ENCODE measurements at regions not wholly inside any gene's neighbourhood (a gene's known extent, or its start where the extent isn't known, plus 50 kb on each side); places are given as distances from the start of the nearest gene placed in this dataset.
A peak's percentile ranks its signal among the peaks of the same experiment; 100 is the strongest.

DNA sequence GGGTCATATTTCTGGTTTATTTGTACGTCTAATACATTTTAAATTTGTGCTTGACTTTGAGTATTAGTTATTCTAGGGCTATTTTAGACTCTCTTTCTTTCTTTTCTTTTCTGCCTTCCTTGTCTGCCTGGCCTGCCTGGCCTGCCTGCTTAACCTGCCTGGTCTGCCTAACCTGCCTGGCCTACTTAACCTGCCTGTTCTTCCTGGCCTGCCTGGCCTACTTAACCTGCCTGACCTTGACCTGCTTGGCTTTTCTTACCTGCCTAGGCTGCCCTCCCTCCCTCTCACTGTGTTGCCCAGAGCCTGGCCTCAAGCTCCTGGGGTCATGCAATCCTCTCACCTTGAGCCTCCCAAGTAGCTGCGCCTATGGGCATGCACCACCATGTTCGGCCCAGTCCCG lies 83.7 kb downstream of the PMAIP1 start:
- in situ Hi-C loops (cut with MboI) (no loop called here), intact Hi-C loops (cut with micrococcal nuclease) (no loop called here)
- Histone ChIP-seq H3K9ac (ENCODE audit: insufficient read depth in 1 of 2, low read depth in 2 of 2, low read length in 2 of 2) (no peak overlapping the region), H3K36me3 (ENCODE audit: control insufficient read depth, insufficient read depth, low read length) (no peaks in the 10 kb centered on the region), H3K27ac (ENCODE audit: extremely low read depth, low read depth, low read length) (no peak overlapping the region), H3K4me1 (replicated peaks in 1 of 2; ENCODE audit: control insufficient read depth in 2 of 2, insufficient read depth in 2 of 2, low read length in 2 of 2) (no peaks in the 10 kb centered on the region), H3K9me3 (replicated peaks; ENCODE audit: control insufficient read depth, insufficient read depth, low read depth, low read length) (no peaks in the 10 kb centered on the region), H3K79me2 (ENCODE audit: control insufficient read depth, insufficient read depth, low read length) (no peaks in the 10 kb centered on the region), H2AFZ (ENCODE audit: low read depth, low read length) (no peak overlapping the region), H3K4me2 (ENCODE audit: insufficient read depth, low read length) (no peak overlapping the region), H3K4me3 (no peak overlapping the region), H3K9me1 (ENCODE audit: control insufficient read depth, insufficient read depth, low read length) (no peaks in the 10 kb centered on the region), H3K27me3 (ENCODE audit: control insufficient read depth in 2 of 2, insufficient read depth in 2 of 2, low read length in 2 of 2) (no peaks in the 10 kb centered on the region), H4K20me1 (replicated peaks; ENCODE audit: control insufficient read depth, insufficient read depth, low read length) (no peaks in the 10 kb centered on the region)
- BruUV-seq (replicated peaks): no TSS peak
- ATAC-seq (no peak), DNase-seq (ENCODE audit: extremely low read depth in 1 of 4, low spot score in 3 of 4) (no peak), FAIRE-seq (no peak)
- POLR2A ChIA-PET: no interaction called here
- CTCF ChIA-PET (ENCODE audit: low intra/inter-chr PET ratio): no interaction called here
- WGBS (ENCODE audit: insufficient coverage, low coverage, missing lambda C conversion rate): 54% methylated on average over 4 of the region's 4 CpGs
- TF ChIP-seq POLR2AphosphoS2 (IDR thresholded peaks at IDR 0.05; ENCODE audit: low read length) (no peak), TAL1 (IDR thresholded peaks at IDR 0.05) (no peak)

DNA sequence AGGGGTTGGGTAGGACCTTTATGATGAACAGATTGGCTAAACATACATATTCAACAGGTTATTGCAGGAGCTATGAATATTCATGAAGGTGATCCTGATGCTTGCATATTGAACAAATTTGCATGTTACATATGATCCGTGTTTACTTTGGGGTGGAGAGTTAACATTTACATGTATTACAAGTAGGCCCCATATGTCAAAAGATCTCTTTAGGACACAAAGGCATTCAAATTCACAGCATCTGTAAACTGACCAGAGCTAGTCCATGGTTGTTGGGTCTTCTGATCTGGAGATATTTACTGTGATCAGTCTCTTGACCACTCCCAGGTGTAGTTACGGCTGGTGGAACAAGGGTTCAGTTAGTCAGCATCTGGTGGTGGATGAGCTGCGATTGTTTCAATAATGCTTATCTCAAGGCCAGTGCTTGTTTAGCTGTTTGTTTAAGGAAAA lies 80.4 kb downstream of the PMAIP1 start:
- no peaks in the 10 kb centered on the region for H3K9me3 ChIP-seq (replicated peaks; ENCODE audit: control insufficient read depth, insufficient read depth, low read depth, low read length)
- no peak overlapping the region for H3K9ac ChIP-seq (ENCODE audit: insufficient read depth in 1 of 2, low read depth in 2 of 2, low read length in 2 of 2)
- H3K9me1 ChIP-seq (ENCODE audit: control insufficient read depth, insufficient read depth, low read length): no peaks in the 10 kb centered on the region
- WGBS (ENCODE audit: insufficient coverage, low coverage, missing lambda C conversion rate): 12% methylated on average over 3 of the region's 3 CpGs
- DNase-seq (ENCODE audit: extremely low read depth in 1 of 4, low spot score in 3 of 4) (no peak), ATAC-seq (peak; percentile 60; the same call in 2 of the 3 replicates), FAIRE-seq (no peak)
- H3K27ac ChIP-seq (ENCODE audit: extremely low read depth, low read depth, low read length): no peak overlapping the region
- H3K4me1 ChIP-seq (replicated peaks in 1 of 2; ENCODE audit: control insufficient read depth in 2 of 2, insufficient read depth in 2 of 2, low read length in 2 of 2): no peaks in the 10 kb centered on the region
- POLR2A ChIA-PET: interaction anchor here (1.1 kb wide), 1 partner anchor 31 kb away, joined by 4 read pairs; no protein-coding TSS in a partner anchor
- H3K4me2 ChIP-seq (ENCODE audit: insufficient read depth, low read length): no peak overlapping the region
- CTCF ChIA-PET (ENCODE audit: low intra/inter-chr PET ratio): no interaction called here
- H3K36me3 ChIP-seq (ENCODE audit: control insufficient read depth, insufficient read depth, low read length): no peaks in the 10 kb centered on the region
- no peaks in the 10 kb centered on the region for H3K27me3 ChIP-seq (ENCODE audit: control insufficient read depth in 2 of 2, insufficient read depth in 2 of 2, low read length in 2 of 2)
- in situ Hi-C loops (cut with MboI): no loop called here
- no peak overlapping the region for H3K4me3 ChIP-seq
- no peaks in the 10 kb centered on the region for H3K79me2 ChIP-seq (ENCODE audit: control insufficient read depth, insufficient read depth, low read length)
- H2AFZ ChIP-seq (ENCODE audit: low read depth, low read length): no peak overlapping the region
- H4K20me1 ChIP-seq (replicated peaks; ENCODE audit: control insufficient read depth, insufficient read depth, low read length): no peaks in the 10 kb centered on the region
- intact Hi-C loops (cut with micrococcal nuclease): no loop called here
- BruUV-seq (replicated peaks): no TSS peak
- peak; percentile 44; the same call in 1 of the 2 replicates for TF ChIP-seq GATA2 (CRISPR knock-in tag; IDR thresholded peaks at IDR 0.05)
- TF ChIP-seq GABPB2 (CRISPR knock-in tag; conservative IDR thresholded peaks at IDR 0.05): no peak
- peak; percentile 58 for TF ChIP-seq CBFA2T3 (IDR thresholded peaks at IDR 0.05)
- TF ChIP-seq TAL1 (IDR thresholded peaks at IDR 0.05): peak; percentile 37; the same call in 1 of the 2 replicates
- TF ChIP-seq TEAD4 (IDR thresholded peaks at IDR 0.05; ENCODE audit: low read length): peak; percentile 28; the same call in 1 of the 2 replicates
- no peak for TF ChIP-seq TEAD4 (CRISPR knock-in tag; IDR thresholded peaks at IDR 0.05; ENCODE audit: borderline replicate concordance)
- no peak for TF ChIP-seq TAF15 (IDR thresholded peaks at IDR 0.05; ENCODE audit: low read depth, low read length)
- TF ChIP-seq POLR2AphosphoS5 (IDR thresholded peaks at IDR 0.05; ENCODE audit: control insufficient read depth, insufficient read depth, low read depth, low read length): peak; percentile 71
- peak; percentile 4 to 83; a peak in 2 of 4 replicates for TF ChIP-seq FOXA3 (CRISPR knock-in tag; conservative IDR thresholded peaks at IDR 0.05 in 1 of 2, IDR thresholded peaks at IDR 0.05 in 1 of 2)
- TF ChIP-seq NR1H2 (CRISPR knock-in tag; IDR thresholded peaks at IDR 0.05): no peak
- no peak for TF ChIP-seq SRSF9 (IDR thresholded peaks at IDR 0.05; ENCODE audit: borderline replicate concordance, low read depth, low read length)

Measured in K562 (cell line).